HG03159 (cell line): ENCODE measurements at regions not wholly inside any gene's neighbourhood (a gene's known extent, or its start where the extent isn't known, plus 50 kb on each side); places are given as distances from the start of the nearest gene placed in this dataset.
"Not testable (repeated sequence)": the region's sequence is repeated elsewhere in the genome, so short reads cannot be mapped to it uniquely, and the experiment has no call there.

Experiments
- ATAC-seq: cut with Tn5 transposase; IDR thresholded peaks from one replicate; pipeline ENCODE4 v1.9.1; 2021; ENCODE audit warnings: mild to moderate bottlenecking, moderate library complexity; ENCODE audit not compliant: unreplicated experiment

DNA sequence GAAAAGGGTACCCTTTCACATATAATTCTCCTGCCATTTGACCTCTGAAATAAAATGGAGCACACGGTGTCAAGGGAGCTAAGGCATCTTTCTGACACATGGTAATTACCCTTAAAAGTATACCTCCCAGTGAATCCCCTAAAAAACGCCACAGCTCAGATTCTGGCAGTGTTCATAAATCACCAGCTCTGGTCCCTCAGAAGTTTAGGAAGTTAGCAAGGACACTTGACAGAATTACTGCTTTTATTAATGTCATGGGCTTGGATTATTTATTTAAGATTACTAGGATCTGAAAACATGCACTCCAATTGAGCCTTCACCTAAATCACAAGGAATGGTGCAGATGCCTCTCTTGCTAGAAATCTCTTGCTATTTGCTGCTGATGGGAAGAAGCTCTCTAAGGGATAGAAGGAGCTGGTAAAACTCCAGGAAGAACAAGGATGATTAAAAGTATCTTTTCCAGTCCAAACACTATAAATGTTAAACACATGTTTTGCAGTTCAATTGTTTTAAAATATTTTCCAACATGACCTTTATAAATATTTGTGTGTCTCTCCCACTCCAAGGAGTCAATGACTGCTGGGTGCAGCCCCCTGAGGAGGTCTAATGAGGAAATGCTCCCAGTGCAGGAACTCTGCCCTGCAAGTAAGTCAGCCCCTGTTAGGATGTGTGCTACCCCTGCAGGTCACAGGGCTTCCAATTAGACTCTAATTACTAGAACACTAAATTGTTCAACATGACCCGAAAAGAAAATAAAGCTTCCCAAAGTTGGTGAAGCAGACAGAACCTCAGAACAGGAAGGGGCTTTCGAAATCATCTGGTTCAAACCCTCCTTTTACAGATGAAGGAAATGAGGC, 230.3 kb downstream of the TFAP2A start:
- no peak for ATAC-seq

DNA sequence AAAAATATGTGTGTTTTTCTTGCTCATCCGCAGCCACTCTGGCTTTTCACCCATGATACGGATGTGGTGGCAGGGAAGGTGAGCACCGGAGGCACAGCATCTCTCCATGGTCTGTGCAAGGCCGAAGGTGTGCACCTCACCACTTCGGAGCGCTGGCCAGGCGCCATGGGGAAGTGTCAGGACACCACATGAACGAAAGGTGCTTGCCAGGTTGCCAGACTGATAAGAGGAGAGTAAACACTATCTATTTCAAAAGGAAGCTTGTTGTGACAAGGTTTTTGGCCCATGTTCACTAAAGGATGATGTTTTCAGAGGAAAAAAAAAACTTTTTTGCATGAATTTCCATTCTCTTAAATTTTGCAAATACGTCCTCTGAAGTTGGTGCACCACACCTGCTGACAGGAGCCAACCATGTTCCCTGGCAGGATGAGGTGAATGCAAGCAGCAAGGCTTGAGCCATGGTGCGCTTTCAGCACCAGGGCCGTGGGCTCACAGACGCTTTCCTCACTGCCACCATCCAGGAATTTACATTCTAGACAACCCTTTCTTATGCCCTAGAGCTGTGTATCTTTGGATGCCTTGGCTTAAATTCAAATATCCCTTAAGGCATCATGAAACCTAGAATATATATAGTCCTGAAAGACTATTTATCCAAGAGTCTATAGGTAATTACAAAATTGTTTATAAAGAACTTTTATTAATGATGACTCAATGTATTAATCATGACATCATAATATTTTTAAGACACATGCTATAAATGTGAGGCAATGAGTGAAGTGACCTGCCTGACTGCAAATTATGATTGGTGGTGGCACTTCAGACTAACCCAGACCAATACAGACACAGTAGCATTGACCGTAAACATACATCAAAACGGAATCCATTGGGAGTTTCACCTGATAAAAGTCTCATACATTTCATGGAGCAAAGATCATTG, 234.5 kb downstream of the TFAP2A start:
- ATAC-seq: no peak

DNA sequence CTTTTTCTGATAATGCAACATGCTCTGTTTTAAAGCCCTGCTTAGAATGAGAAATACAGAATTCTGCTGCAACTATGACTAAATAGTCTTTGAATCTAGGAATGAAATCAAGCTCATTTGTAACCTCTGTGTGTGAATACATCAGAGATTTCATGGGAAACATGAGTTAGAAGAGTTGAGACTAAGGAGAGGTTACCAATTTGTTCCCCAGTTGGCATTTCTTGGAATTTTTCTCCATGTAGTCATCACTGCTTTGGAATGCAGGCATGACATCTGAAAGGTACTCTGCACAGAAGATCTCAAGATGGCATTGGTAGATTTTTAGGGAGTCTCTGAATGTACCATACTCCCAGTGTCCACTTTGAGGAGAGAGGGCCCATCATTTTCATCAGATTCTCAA, 237.2 kb downstream of the TFAP2A start:
- ATAC-seq: no peak

DNA sequence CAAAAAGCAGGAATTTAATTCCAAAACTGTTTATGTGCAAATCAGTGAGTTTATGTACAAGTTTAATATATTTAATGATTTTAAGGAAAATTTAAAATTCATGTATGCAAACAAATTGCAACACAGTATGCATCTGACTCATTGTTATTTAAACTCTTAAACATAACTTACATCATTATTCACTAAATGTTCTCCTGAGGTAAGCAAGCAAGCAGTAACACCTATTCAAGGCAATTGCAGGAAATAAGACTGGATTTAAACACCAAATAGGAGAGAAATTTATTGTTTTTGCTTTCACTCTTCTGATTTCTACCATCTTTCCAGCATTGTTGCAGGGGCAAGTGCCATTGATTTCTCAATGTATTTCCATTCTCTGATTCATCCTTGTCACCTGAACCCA, 239.5 kb downstream of the TFAP2A start:
- no peak for ATAC-seq

DNA sequence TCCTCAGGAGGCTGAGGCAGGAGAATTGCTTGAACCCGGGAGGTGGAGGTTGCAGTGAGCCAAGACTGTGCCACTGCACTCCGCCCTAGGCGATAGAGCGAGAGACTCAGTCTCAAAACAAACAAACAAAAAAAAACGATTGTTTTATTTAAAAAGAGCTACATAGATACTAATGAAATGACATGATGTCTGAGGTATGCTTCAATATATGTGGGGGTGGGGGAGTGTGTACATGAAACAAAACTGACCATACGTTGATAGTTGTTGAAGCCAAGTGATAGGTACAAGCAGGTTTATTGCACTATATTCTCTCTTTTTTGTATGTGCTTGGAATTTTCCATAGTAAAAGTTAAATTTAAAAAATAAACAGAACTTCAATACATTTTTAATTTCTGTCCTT, 240.1 kb downstream of the TFAP2A start:
- ATAC-seq: no peak

DNA sequence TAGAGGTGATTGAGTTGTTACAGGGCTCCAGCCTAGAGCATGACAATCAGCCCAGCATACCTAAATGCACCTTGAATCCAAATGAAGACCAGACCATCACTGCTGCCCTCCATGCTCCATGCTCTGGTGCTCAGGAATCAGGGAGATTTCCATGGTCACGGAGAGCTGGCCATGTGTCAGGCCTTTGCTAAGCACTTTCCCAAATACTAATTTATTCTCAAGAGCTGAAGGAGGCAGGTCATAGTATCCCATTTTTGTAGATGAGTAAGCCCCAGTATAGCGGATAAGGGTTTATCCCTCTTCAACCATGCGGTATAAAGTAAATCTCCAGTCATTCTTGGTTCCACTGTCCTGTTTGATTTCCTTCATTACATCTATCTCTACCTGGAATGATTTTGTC, 240.8 kb downstream of the TFAP2A start:
- no peak for ATAC-seq

DNA sequence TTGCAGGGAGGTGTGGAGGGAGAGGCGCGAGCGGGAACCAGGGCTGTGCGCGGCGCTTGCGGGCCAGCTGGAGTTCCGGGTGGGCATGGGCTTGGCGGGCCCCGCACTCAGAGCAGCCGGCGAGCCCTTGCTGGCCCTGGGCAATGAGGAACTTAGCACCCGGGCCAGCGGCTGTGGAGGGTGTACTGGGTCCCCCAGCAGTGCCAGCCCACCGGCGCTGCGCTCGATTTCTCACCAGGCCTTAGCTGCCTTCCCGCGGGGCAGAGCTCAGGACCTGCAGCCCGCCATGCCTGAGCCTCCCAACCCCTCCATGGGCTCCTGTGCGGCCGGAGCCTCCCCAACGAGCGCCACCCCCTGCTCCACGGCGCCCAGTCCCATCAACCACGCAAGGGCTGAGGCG, 243.2 kb downstream of the TFAP2A start:
- not testable (repeated sequence) for ATAC-seq

DNA sequence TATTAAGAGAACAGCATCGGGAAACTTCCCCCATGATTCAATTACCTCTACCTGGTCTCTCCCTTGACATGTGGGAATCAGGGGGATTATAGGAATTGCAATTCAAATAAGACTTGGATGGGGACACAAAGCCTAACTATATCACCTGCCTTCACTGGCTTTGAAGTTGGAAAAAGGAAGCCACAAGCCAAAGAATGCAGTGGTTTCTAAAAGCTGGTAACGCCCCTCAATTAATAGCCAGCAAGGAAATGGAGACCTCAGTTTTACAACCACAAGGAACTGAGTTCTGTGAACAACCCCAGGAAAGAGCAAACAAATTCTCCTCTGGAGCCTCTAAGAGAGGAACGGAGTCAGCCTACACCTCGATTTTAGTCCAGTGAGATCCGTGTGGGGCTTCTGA, 244.1 kb downstream of the TFAP2A start:
- ATAC-seq: no peak

DNA sequence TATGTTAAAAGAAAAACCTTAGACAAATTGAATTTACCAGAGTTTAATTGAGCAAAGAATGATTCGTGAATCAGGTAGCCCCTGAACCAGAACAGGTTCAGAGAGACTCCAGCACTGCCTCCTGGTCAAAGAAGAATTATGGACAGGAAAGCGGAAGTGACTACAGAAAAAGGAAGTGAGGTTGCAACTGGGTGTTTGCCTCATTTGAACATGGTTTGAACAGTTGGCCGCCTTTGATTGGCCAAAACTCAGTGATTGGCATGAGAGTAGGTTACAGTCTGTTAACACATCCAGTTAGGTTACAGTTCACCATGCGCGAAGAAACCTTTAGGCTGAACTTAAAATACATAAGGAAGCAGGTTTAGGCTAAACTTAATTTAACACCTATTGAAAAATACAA, 248.8 kb downstream of the TFAP2A start:
- no peak for ATAC-seq

DNA sequence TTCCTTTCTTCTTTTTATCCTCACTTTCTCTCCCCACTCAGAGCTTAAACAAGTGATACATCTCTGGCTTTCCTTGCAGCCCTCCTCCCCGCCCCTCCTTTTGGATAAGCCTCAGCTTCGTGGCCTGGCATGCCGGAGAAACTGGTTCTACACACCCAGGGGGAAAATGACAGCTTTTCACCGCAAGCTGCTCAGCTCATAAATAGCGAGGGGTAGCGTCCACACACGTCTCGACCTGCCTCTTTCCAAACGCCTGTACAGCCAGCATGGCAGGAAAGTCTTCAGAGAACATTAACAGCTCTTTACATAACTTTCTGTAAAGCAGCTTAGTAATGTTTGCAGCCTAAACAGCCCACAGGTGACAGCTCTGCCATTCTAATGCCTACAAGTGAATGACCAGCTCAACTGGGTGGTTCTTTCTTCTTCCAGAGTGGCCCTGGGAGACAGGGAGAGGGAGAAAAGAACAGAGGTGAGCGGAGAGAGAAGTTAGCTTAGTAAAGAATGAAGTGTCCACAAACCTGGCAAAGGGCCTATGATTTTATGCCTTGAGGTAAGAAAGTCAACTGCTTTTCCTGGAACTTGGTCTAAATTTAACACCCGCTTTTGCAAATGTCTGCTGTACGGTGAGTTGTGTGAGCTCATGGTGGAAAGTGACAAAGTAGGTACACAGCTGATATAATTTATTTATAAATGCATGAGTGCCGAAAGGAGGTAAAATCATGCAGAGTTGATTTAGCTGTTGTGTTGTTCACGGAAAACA, 251.5 kb downstream of the TFAP2A start:
- ATAC-seq: no peak

DNA sequence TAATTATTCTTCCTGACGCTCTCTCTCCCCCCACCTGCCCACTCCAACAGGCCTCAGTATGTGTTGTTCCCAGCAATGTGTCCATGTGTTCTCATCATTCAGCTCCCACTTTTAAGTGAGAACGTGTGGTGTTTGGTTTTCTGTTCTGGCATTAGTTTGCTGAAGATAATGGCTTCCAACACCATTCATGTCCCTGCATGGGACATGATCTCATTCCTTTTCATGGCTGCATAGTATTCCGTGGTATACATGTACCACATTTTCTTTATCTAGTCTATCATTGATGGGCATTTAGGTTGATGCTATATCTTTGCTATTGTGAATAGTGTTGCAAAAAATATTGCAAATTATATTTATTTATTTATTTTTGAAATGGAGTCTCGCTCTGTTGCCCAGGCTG, 258.0 kb downstream of the TFAP2A start:
- no peak for ATAC-seq

DNA sequence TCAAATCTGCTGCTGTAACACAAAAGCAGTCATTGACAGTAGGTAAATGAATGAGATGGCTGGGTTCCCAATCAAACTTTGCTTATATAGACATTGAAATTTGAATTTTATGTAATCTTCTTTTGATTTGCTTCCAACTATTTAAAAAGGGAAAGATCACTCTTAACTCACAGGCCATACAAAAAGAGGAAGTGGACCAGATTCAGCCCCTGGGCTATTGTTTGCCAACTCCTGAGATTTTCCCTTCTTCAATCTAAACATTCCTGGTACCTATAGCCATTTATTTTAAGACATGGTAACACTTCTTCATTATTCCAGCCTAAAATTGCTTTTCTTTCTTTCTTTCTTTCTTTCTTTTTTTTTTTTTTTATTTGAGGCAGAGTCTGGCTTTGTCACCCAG, 260.6 kb downstream of the TFAP2A start:
- no peak for ATAC-seq

DNA sequence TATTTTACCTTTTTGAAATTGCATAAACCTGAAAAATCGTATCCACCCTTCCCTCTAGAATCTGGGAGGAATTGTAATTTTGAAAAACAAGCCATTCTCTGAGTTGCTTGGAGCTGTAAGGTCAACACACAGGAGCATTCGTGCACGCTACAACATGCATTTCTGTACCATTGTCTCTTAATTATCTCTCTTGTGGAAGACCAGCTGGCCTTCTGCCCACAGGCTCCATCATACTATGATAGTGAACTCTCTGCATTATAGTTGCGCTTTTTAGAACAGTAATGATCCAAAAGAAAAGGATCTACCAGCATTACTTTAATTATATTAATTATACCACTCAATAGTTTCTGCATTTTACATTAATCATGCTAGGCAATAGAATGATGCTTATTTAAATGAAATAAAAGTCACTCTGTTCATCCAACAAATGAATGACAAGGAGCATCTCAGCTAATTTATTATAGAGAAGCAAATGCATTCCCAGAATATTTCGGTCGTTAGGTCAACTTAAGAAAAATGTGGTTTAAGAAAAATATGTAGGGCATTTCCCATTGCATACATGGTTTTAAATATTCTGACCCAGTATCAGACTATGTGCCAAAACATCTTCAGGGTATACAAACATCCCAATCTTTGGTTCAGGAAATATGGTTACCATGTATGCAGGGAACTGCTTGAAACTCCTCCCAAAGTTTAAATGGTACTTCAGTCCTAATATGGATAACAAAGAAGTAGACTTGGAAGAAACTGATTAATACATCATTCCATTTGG, 263.5 kb downstream of the TFAP2A start:
- ATAC-seq: no peak

DNA sequence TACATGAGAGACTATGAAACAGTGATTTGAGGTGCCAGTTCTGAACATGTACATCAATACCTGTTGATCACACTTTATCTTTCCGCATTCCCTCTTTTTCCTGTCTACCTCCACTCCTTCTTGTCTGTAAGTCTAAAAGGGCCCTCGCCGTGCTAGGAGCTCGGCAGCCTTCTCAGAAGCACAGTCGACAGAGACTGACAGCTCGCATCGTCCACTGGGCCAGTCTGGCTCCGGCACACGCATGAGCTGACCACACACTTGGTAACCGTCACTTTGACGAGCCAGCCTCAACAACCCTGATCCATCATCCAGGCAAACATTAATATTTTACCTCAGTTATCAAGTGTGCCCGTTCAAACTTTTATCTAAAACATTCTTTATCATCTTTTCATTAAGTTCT, 265.3 kb downstream of the TFAP2A start:
- no peak for ATAC-seq

DNA sequence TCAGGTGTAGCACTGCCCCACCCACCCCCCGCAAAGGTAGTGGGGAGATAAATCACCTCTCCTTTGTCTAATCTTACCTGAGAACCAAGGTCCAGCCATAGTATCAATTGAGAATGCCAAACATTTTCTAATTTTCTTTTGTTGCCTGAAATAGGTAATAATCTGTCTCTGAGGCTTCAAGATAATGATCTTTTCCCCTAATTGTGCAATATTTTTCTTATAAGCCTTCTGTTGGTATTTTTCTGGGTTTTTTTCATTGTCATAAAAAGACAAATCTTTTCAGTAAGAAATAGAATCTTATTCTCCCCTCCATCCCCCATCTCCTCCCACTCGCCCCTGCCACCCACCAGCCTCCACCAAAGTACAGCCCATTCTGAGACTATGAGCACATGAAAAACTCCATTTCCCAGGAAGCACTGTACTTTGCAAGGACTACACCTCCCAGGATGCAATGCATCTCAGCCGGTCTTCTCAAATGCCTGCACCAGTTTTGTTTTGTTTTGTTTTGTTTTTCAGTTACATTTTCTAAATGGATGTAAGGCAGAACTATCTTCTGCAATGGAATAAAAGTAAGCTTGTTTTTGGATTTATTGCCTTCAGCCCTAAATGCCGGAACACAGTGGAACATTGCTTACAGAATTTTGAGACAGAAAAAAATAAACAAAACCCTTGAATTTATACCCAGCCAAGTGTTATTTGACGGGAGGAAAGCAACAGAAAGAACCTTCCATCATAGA, 268.0 kb downstream of the TFAP2A start:
- peak; percentile 97 for ATAC-seq

DNA sequence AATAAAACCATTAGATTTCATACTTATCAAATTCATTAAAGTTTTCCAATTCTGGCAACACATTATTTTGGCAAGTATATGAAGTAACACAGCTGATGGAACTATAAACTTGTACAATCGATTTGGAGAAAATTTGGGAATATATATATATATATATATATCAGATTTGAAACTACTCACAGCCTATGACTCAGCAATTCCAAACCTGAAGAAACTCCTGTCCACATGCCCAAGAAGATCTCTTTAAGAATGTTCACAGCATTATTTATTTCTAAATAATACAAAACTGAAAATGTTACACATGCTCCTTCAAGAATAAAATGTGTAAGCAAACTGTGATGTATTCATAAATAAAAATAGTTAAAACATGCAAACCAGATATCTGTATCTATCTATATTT, 270.1 kb downstream of the TFAP2A start:
- ATAC-seq: no peak

DNA sequence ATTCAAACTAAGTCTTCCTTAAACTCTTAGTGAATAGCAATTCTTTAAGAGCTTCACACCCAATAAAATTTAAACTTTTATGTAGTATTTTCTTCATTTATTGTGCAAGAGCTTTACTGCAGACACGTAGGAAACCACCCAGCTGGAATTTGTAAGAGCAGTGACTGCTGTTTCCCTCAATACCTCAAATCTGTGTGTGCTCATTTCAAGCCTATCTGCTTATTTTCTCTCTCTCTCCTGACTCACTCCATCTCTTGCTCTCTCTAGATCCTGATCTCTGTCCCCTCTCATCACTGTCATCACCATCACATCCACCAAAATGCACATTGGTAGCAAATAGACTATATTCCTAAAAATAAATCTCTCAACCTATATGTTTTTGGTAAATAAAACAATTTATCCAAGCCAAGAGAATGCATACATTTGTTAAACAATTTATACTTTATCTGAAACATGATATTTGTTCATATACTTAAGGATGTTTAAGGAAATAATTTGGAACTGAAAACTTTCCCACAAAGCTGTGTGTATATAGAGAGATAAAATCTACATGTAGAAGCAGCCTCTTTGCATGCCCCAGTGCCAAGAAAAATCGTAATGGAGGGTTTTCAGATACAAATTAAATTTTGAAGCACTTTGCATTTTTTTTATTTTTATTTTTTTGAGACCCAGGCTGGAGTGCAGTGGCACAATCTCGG, 273.0 kb downstream of the TFAP2A start:
- ATAC-seq: no peak

DNA sequence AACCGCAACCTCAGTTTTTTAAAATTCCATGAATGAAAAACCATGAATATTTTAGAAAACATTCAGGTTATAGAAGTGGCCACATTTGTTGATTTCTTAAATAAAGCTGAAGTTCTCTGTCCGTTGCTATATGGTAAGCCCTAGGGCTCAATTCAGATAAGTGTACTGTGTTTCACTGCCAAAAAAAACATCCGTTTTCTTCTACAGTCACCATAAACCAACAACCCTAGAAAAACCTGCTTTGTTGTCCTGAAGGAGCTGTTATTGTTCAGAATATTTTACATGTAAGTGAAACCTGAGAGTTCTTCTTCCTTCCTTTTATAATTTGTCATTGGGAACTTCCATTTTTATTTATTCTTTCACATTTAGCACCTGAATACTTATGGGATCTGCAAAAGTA, 274.1 kb downstream of the TFAP2A start:
- ATAC-seq: no peak

DNA sequence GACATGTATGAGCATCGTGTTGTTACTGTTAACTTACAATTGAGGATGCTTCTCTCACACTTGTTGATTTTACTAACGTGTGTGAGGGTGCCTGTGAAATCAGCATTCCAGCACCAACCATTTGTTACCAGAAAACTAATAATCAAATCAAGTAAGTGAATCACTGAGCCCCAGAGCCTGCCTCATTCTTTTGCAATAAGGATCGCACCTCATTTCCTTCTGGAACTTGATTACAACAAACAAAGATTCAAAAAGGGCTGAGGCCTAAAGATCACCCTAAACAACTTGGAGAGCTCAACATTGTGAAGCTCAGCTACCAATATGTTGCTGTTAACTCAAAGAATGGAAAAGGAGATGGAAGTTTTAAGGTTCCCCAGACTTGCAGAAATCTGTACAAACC, 274.7 kb downstream of the TFAP2A start:
- no peak for ATAC-seq
